Psoas muscle (tissue), 7 donors: ENCODE measurements at regions not wholly inside any gene's neighbourhood (a gene's known extent, or its start where the extent isn't known, plus 50 kb on each side); places are given as distances from the start of the nearest gene placed in this dataset.
"Not testable (repeated sequence)": the region's sequence is repeated elsewhere in the genome, so short reads cannot be mapped to it uniquely, and the experiment has no call there.

Experiments
- ATAC-seq, 4 donors: fragments of 200-7000 bp; cut with Tn5 transposase; one replicate each; pipeline ENCODE4 v1.9.1; 2020; ENCODE audit warnings: moderate library complexity in 3 of 4, mild to moderate bottlenecking in 2 of 4
- DNase-seq, 2 donors: peaks; one replicate each; pipeline ENCODE4 v3.0.0-alpha.2; 2020
- H3K27ac ChIP-seq: fragments of 200-600 bp; one replicate; pipeline ENCODE4 v1.8.0; 2022
- H3K27me3 ChIP-seq, 3 donors: fragments of 200-600 bp in 1 of 3; one replicate each; pipeline versions ENCODE4 v1.6.1 to v1.8.0; 2013 to 2022; ENCODE audit warnings: low read length in 2 of 3, mild to moderate bottlenecking in 2 of 3, moderate library complexity in 1 of 3; ENCODE audit not compliant: insufficient read depth in 3 of 3
- H3K36me3 ChIP-seq, 2 donors: fragments of 200-600 bp in 1 of 2; one replicate each; pipeline versions ENCODE4 v1.6.1 to v1.8.0; 2013 to 2022; ENCODE audit warnings: low read depth in 1 of 2, mild to moderate bottlenecking in 1 of 2, moderate library complexity in 1 of 2; ENCODE audit not compliant: insufficient read depth in 1 of 2
- H3K4me1 ChIP-seq: fragments of 200-600 bp; one replicate; pipeline ENCODE4 v1.8.0; 2022
- H3K4me3 ChIP-seq: fragments of 200-600 bp; one replicate; pipeline ENCODE4 v1.8.0; 2022; ENCODE audit warnings: mild to moderate bottlenecking
- H3K9me3 ChIP-seq: fragments of 200-600 bp; one replicate; pipeline ENCODE4 v1.8.0; 2022
- CTCF ChIP-seq: fragments of 200-600 bp; IDR thresholded peaks from one replicate; pipeline ENCODE4 v1.8.0; 2022; ENCODE audit warnings: antibody characterized with exemption
- WGBS, 3 donors: extraction: QIAGEN DNeasy Blood & Tissue Kit; methylation state at CpG; one replicate each; pipeline versions ENCODE4 v1.1.6 to v1.1.7; 2013; 5-methylcytosine and 5-hydroxymethylcytosine counted together
- intact Hi-C, 2 donors: fragments of 100-400 bp; cut with DNase I; formaldehyde crosslinking; loops; one replicate each; pipeline versions ENCODE4 v1.11.0 to v1.14.2; 2022
- donor health status: healthy with polysubstance abuse.
- donor health status: DM: no; HTN: no; CAD: no; lungs with moderate emphysema.
- donor health status: Bipolar disorder and iron deficiency.
- donor health status: healthy.
- donor health status: DM: yes; HTN: yes; CAD: no.
- donor health status: DM: no; HTN: no; CAD: no.
- donor health status: DM: yes; HTN: yes; CAD: no.

DNA sequence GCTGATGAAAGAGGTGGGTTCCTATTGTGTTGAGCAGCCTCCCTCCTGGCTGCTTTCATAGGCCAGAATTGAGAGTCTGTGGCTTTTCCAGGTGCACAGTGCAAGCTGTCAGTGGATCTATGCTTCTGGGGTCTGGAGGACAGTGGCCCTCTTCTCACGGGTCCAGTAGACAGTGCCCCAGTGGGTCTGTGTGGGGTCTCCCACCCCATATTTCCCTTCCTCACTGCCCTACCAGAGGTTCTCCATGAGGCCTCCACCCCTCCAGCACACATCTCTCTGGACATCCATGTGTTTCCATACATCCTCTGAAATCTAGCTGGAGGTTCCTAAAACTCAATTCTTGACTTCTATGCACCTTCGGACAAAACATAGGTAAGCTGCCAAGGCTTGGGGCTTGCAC, 201.2 kb downstream of the FAM43A start:
- 96 to 98% (median 98%) methylated on average over 2 of the region's 2 CpGs for WGBS, 3 donors
- intact Hi-C loops, result no loop called here

GRCh38 chr3:194888062-194888461, 202.4 kb downstream of the FAM43A start:
- H3K4me3 ChIP-seq, H3K27me3 ChIP-seq, ATAC-seq, H3K36me3 ChIP-seq, intact Hi-C loops, H3K4me1 ChIP-seq, H3K9me3 ChIP-seq, H3K27ac ChIP-seq, DNase-seq: not testable (repeated sequence)
- WGBS, 3 donors, result 60 to 93% (median 92%) methylated on average over 3 of the region's 3 CpGs

More for the DNA sequence above, 201.2 kb downstream of the FAM43A start:
- H3K27ac ChIP-seq, result no peak overlapping the region
- H3K4me1 ChIP-seq, result no peaks in the 10 kb centered on the region
- ATAC-seq (no peak), DNase-seq (no peak)
- H3K4me3 ChIP-seq, result no peak overlapping the region
- no peak for TF ChIP-seq CTCF
- H3K9me3 ChIP-seq, result peaks cover 5% of the 10 kb centered on the region
- H3K36me3 ChIP-seq, result no peaks in the 10 kb centered on the region
- H3K27me3 ChIP-seq, result no peaks in the 10 kb centered on the region

- no peak for TF ChIP-seq CTCF
- no peaks in the 10 kb centered on the region for H3K4me1 ChIP-seq
- DNase-seq (no peak), ATAC-seq (no peak)
- H3K27ac ChIP-seq, result no peak overlapping the region
- peaks cover under 1% of the 10 kb centered on the region for H3K9me3 ChIP-seq
- 86 to 95% (median 87%) methylated on average over 3 of the region's 3 CpGs for WGBS, 3 donors
- no peaks in the 10 kb centered on the region for H3K27me3 ChIP-seq
- H3K4me3 ChIP-seq, result no peak overlapping the region
- H3K36me3 ChIP-seq, result no peaks in the 10 kb centered on the region
- intact Hi-C loops, result no loop called here
Observed at GRCh38 chr3:194888916-194889315, 203.2 kb downstream of the FAM43A start.

DNA sequence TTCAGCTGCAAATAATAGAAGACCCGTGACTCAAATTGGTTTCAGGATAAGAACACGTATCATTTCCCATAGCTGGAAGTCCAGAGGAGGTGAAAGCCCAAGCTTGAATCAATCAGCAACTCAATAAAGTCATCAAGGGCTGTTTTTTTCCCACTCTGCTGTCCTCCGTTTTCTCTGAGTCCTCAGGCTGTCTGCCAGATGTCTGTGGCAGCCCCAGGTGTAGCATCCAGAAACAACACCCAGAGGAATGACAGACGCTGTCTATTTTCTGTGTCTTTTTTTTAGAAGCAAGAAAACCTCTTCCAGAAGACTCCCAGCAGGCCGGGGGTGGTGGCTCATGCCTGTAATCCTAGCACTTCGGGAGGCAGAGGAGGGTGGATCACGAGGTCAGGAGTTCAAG, 204.4 kb downstream of the FAM43A start:
- H3K27ac ChIP-seq, result no peak overlapping the region
- no peaks in the 10 kb centered on the region for H3K27me3 ChIP-seq
- no peaks in the 10 kb centered on the region for H3K9me3 ChIP-seq
- no peaks in the 10 kb centered on the region for H3K36me3 ChIP-seq
- TF ChIP-seq CTCF, result no peak
- no peaks in the 10 kb centered on the region for H3K4me1 ChIP-seq
- DNase-seq (no peak), ATAC-seq (no peak)
- H3K4me3 ChIP-seq, result no peak overlapping the region
- 44 to 48% (median 47%) methylated on average over 7 of the region's 7 CpGs for WGBS, 3 donors
- intact Hi-C loops, result no loop called here

DNA sequence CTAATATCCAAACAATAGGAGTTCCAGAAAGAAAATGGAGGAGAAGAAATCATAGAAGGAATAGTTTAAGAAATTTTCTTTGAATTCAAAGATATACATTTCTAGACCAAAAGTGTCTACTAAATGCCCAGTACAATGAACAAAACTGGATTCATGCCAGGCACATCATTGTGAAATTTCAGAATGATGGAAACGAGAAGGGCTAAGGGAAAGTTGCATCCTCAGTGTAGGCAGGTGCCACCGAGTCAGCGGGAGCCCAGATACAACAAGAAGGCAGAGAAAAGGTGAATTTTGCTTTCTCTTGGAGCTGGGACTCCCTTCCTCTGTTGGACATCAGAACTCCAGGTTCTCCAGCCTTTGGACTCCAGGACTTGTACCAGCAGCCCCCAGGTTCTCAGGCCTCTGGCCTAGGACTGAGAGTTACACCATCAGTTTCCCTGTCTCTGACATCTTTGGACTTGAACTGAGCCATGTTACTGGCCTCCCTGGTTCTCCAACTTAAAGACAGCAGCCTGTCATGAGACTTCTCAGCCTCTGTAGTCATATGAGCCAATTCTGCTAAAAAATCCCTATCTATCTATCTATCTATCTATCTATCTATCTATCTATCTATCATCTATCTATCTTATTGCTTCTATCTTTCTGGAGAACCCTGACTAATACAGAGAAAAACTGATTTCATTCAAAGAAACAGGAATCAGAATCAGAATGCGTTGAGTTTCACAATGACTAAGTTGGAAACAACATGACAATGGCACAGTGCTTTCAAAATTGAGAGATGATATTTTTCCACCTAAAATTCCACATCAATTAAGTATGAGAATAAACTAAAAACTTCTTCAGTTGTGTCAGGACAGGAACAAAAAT, 207.7 kb downstream of the FAM43A start:
- Histone ChIP-seq H3K9me3 (no peaks in the 10 kb centered on the region), H3K36me3 (no peaks in the 10 kb centered on the region), H3K27ac (no peak overlapping the region), H3K27me3 (no peaks in the 10 kb centered on the region), H3K4me3 (no peak overlapping the region), H3K4me1 (no peaks in the 10 kb centered on the region)
- 72 to 86% (median 82%) methylated on average over 4 of the region's 4 CpGs for WGBS, 3 donors
- DNase-seq (no peak), ATAC-seq (no peak)
- intact Hi-C loops, result no loop called here
- no peak for TF ChIP-seq CTCF
